GM21360 (cell line): ENCODE measurements at regions not wholly inside any gene's neighbourhood (a gene's known extent, or its start where the extent isn't known, plus 50 kb on each side); places are given as distances from the start of the nearest gene placed in this dataset.
"Not testable (repeated sequence)": the region's sequence is repeated elsewhere in the genome, so short reads cannot be mapped to it uniquely, and the experiment has no call there.

Experiments used
- ATAC-seq: cut with Tn5 transposase; IDR thresholded peaks from one replicate; pipeline ENCODE4 v1.9.1; 2021; ENCODE audit warnings: mild to moderate bottlenecking, moderate library complexity; ENCODE audit not compliant: unreplicated experiment

DNA sequence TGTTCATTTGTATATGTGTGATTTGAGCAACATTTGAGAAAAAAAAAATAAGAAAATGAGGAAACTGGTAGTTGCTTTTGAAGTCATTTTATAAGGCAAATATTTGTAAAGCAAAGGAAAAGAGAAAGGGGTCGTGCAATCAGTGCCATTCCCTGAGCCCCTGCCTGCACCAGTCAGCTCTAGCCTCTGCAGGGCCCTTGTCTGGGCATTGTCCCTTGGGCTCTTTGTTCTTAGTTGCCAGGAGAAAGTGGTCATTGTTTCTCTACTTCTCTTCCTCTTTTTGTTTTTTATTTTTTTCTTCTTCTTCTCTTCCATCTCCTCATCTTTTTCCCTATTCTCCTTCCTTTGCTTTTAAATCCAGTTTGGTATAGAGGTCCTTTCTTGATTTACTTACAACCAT, 175.3 kb upstream of the CREB1 start:
- no peak for ATAC-seq

DNA sequence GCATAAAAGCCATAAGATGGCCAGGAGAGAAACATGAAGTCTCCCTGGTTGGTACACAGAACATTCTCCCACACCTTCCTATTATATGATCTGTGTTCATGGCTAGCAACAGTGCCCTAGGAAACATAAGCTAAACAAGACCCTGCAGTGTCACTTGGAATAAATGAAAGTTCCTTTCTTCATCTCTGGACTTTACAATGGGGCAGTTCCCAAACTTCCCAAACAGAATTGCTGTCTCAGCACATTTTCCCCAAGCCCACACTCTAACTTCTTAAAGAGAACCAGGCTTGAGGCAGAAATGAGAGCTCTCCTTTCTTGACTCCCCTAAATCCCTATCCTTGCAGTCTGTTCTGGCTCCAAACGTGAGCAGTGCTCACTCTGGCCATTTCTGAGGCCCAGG, 173.2 kb upstream of the CREB1 start:
- no peak for ATAC-seq

DNA sequence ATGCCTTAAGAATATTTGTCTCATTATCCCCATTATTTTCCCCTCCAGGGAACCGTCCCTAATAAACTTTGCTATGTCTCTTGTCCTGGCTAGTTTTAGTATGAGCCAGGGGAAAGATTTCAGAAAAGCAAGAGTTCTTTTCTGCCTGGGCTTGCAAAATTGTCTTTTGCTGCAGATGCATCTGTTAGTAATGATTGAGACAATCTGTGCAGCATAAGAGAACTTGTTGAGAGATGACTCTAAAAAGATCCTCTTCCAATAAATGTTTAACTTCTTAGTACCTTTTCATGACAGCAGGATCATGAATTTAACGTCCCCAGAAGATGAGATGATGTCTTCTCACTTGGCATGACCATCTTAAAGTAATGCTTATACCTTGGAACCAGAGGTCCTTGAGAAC, 172.5 kb upstream of the CREB1 start:
- ATAC-seq: no peak

DNA sequence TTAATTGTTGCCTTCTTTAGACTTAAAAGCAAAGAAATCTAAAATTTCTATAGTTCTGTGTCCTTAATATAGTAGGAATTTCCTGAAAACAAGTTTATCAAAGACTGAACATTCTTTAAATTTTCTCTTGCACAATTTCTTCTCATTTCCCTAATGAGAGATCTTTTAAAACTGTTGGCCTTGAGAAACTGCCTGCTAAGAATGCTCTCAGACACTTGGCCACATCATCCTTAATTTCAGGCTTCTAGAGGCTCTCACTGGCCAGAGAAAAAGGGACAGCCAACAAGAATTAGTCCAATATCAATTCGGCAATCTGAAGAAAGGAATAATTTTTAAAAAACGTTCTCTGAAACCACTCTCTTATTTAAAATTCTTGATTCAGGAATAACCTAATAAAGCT, 167.0 kb upstream of the CREB1 start:
- ATAC-seq: no peak

DNA sequence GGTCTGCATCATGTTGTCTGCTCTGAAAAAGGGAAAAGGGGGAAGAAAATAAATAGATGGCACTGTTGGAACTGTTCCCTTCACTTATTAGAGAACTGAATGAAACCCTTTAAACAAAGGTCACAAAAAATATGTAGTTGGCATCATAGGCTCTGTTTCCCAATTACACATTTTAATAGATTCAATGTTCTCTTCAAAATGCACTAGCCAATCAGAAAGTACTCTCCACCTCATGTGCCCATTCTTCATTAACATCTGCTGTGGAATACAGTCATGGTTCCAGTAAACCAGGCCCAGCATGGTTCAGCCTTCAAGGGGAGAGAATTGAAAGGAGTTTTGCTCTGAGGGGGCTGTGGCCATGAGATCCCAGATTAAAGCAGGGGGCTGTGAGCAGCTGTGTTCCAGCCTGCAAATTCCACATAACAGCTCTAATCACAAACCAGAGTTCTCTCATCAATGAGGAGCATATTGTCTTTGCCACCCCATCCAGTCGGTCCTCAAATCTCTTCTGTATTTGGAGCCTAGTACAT, 165.9 kb upstream of the CREB1 start:
- no peak for ATAC-seq

DNA sequence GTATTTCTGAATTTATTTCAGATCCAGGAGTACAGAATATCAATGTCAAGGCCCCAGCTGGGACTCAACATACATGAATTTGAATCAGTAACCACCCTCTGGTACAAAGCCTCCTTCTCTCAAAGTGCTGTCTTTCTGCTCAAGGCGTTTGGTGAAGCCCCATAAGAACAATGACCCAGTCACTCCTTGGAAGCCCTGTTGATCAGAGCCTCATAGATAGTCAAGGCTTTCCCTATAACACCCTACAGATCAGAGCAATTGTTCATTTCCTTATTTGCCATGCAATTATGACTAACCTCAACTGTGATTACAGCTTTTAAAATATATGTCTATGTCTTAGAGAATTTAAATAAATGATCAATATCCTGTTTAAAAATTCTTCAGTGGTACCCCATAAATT, 159.1 kb upstream of the CREB1 start:
- no peak for ATAC-seq

DNA sequence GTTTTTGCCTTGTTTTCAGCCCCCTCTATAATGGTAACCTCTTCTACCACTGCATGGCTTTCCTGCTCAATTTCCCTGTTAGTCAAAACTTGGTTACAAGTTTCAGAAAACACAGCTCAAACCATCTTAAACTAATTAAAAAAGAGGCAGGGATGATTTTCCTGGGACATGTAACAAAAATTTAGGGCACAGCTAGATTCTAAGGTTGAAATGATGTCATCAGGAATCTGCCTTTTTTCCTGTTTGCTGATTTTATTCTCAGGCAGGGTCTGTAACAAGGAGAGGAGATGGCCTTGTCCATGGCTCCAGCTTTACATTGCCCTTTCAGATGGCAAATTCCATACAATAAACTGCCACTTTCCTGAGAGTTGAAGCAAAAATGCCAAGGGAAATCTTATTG, 157.9 kb upstream of the CREB1 start:
- no peak for ATAC-seq

DNA sequence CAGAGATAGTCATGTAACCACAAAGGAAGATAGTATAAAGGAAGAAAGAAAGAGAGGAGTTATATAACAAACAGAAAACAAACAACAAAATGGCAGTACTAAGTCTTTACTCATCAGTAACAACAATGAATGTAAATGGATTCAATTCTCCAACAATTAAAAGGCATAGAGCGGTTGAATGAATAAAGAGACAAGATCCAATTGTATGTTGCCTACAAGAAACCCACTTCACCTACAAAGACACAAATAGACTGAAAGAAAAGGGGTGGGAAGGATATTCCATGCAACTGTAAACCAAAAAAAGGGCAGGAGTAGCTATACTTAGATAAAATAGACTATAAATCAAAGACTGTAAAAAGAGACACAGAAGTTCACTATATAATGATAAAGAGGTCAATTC, 157.3 kb upstream of the CREB1 start:
- ATAC-seq: no peak

DNA sequence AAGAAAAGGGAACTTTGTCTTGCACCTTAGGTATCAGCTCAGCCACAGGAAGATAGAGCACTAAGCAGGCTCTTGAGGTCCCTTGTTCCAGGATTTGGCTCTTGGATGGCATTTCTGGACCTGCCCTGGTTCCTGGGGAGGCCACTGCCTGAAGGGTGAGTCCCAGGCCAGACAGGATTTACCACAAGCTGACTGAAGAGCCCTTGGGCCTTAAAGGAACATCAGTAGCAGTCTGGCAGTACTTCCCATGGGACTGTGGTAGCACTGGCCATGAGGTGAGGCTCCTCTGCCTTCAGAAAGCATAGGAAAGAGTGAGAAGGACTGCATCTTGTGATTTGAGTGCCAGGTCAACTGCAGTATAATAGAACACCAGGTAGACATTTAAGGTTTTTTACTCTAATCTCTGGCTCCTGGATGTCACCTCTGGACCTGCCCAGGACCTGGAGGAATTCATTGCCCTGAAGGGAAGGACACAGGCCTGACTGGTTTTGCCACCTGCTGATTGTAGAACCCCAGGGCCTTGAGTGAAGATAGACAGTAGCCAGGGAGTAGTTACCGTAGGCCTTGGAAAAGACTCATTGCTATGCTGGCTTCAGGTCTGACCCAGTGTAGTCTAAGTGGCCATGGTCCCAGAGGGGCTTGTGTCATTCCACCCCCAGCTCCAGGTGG, 154.4 kb upstream of the CREB1 start:
- no peak for ATAC-seq

DNA sequence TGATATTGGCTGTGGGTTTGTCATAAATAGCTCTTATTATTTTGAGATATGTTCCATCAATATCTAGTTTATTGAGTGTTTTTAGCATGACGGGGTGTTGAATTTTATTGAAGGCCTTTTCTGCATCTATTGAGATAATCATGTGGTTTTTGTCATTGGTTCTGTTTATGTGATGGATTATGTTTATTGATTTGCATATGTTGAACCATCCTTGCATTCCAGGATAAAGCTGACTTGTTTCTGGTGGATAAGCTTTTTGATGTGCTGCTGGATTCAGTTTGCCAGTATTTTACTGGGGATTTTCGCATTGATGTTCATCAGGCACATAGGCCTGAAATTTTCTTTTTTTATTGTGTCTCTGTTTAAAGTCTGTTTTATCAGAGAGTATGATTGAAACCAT, 151.1 kb upstream of the CREB1 start:
- not testable (repeated sequence) for ATAC-seq

DNA sequence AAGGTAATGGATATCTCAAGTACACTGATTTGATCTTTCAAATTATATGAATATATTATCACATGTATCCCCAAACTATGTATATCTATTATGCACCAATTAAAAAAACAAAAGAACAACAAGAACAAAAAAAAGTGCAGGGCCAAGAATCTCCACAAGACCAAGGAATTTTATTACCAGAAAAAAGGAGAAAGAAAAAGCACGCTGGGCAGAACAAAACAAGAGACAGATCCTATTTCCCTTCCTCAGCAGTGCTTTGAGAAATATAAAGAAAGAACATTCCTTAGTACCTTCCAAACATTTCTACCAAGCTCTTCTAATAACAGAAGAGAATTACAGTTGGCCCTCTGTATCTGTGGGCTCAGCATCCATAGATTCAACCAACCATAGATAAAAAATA, 144.7 kb upstream of the CREB1 start:
- ATAC-seq: no peak

DNA sequence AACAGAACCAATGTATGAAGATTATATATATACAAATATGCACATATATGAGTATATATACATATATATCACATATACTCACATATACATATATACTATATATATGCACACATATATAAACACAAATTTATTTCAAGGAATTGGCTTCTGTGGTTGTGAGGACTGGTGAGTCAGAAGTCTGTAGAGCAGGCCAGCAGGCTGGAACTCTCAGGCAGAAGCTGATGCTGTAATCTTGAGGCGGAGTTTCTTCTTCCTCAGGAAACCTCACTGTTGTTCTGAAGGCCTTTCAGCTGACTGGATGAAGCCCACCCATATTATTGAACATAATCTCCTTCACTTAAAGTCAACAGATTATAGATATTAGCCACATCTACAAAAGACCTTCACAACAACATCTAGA, 143.9 kb upstream of the CREB1 start:
- no peak for ATAC-seq

DNA sequence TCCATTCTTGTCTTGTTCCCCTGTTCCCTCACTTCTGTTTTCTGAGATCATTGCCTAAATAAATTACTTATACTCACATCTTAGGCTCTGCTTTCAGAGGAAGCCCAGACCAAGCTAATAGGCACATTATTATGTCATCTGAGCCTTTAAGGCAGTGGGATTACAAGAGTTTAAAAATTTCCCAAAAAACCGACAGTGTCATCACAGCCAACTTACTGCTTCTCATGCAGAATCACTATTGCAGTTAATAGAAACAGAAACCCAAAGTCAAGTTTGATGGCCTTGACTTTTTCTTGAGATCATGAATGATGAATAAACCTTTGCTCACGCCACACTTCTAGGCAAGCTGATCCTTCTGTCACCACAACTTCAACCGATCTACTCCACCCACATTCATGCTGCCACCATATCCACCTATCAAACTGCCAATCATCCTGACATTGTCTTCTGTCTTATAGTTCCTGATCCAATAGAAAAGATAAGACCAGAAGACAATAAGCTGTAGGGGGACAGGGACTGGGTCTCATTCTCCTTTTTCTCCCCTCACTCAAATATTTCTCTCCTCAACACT, 142.7 kb upstream of the CREB1 start:
- ATAC-seq: no peak

DNA sequence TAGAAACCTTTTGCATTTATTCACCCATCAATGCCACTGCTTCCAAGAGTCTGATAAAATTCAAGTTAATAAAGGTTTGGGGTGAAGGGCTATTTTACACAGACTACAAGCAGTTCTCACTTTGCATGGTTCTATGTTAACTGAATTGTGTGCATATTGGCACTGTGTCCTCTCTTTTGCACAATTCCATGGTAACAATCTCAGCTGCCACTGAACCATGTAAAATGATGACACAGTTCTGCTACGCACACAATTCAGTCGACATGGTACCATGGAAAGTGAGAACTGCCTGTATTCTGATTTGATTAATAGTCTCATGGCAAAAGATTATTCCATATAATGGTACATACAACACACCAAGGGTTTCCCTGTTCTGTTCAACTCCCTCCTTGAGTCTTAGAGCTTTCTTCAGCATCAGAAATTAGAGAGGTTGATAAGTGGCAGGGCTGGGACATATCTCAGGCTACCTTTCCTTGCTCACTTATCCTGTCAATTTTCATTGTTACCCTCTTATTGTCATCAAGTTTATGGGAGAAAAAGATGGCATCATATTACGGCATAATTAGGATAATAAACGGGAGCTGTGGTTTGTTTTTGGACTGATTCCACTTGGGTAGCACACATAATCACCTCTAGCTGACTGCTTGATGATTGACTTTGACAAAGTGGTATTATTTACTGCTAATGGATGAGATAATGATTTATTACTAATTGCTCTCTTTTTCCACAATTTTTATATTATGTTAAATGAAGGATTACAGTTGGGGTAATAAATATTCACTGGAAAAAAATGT, 139.3 kb upstream of the CREB1 start:
- ATAC-seq: no peak

DNA sequence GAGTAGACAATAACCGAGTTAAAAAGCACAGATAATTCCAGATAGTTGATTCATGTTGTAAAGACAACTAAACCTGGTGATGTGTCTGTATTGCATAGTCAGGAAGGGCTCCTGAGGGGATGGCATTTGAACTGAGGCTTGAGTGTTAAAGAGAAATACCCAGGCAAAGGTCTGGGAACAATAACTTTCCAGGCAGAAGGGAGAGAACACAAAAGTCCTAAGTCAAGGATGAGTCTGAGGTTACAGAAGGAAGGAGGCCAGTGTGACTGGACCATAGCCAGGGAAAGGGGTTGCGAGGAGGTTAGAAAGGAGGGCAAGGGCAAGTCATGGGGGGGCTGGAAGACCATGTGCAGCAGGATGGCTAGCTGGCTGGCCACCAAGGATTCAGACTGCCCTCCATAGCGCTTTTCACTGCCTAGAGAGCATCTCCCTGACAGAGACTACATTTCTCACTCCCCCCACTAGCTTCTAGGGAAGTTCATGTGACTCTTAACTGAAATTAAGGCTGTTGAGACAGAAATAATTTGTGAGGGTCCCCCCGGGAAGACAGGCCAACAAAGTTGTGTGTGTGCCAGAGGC, 135.5 kb upstream of the CREB1 start:
- no peak for ATAC-seq

DNA sequence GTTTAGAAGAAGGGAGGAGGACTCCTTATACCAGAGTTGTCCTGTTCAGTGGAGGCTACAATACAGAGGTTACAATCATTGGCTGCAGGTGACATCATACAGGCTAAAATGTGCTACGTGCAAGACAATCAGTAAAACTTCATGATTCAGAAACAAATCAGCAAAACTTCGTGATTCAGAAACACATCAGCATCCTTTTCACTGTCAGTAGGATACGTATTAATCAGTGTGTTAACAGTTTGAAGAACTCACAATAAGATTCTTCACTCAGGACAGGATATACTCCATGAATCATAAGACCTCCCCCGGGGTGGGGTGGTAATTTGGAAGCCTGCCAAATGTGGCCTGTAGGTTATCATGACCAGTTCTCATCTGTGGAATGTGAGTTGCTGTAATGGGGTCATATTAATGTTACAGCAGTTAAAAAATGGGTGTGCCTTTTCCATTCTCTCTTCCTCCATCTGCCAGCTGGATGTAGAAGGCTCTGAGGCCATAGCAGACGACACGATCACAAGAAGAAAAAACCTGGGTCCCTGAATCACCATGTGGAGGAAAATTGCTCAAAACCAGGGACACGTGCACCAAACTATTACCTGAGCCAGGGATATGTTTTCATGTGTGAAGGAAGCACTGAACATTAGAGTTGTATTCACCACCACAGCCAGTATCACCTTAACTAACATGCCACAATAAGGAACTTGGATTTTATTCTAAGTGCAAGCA, 134.8 kb upstream of the CREB1 start:
- no peak for ATAC-seq

DNA sequence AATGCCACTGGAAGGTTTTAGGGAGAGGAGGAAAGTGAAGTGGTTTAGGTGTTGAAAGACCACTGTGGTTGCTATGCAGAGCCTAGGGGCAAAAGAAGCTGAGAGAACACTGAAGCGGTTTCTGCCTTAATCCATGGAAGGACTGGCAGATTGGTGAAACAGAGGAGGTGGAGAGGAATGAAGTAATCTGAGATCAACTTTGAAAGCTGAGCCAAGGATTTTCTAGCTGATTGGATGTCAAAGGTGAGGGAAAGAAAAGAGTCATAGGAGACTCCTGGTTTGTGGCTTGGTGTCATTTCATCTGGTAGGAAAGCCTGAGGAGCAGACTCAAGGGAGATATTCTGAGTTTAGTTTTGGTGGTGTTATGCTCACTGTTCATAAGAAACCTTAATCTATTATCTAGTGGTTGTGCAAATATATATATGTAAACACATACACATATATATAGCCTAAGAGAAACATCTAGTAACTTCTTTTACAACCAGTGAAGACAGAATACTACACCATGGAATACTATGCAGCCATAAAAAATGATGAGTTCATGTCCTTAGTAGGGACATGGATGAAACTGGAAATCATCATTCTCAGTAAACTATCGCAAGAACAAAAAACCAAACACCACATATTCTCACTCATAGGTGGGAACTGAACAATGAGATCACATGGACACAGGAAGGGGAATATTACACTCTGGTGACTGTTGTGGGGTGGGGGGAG, 134.1 kb upstream of the CREB1 start:
- no peak for ATAC-seq

DNA sequence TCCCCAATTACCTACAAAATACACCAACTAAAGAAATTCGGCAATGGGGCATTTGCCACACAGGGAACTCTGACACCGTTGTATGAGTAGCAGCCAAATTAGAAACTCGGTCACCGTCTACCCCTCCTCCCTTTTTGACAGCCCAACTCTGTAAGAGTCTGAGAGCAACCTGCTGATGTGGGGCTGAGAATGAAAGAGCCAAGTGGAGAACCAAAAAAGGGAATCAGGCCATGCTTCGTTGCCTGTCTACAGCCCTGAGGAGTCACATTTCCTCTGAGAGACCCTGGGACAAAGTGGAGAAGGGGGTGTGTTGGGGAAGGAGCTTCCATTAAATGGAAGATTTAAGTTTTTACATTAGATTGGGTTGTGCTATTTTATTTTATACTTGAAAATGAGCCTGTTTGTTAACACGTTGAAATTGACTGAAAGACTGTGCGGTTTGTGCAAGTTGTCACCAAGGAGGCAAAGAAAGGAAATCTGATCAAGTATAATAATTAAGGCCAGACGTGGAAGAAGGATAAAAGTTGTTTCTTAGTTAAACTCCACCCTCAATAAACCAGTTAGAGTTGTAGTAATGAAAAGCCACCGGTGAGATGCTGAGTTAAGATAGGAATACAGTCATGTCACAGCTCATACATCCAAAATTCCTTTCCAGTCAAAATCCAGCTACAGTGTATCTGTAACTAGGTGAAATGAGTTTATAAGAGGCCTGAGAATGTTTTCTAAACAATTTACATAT, 131.7 kb upstream of the CREB1 start:
- no peak for ATAC-seq

DNA sequence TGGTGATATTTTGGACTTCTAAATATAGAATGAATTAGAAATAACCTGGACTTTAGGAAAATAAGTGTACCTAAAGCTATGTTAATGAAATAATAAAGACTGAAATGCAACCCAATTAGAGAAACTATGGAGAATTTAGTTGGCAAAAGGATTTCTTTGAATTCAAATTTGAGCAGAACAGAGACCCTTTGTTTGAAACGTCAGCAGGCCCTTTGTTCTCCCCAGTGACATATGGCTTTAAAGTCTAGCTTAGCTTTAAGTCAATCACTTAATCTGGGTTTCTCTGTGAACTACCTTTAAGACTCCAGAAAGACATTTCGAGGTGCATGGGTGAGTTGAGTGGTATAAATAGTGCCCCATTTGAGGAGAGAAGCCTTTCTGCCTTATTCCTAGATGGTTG, 130.5 kb upstream of the CREB1 start:
- no peak for ATAC-seq

DNA sequence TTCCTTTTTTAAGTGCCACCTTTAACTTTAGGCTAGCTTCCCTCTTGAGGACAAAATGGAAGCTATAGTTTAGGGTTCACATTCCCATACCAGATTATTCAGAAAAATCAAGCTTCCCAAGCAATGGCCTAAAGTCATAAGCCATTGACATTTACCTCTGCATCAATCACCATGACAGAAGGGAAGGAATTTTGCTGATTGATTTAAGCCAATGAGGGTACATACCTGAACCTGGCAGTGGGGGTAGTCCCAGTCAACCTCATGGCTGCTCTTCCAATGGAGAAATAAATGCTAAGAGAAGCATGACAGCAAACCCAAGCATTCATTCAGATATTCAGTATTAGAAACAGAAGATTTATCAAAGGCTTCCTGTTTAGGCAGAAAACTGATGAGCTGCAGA, 128.4 kb upstream of the CREB1 start:
- ATAC-seq: no peak
